ENCODE measurements at regions not wholly inside any gene's neighbourhood (a gene's known extent, or its start where the extent isn't known, plus 50 kb on each side); places are given as distances from the start of the nearest gene placed in this dataset.

GRCh38 chr4:31877429-31877828 is 1157.3 kb downstream of the PCDH7 start:
- Histone ChIP-seq H3K23ac (ENCODE audit: insufficient read length) (no peak overlapping the region), H3K23me2 (ENCODE audit: low read depth, low read length) (no peaks in the 10 kb centered on the region), H2BK20ac (ENCODE audit: low read length) (no peak overlapping the region), H3K56ac (replicated peaks; ENCODE audit: insufficient read length, low read depth, low read length) (no peak overlapping the region), H2BK120ac (replicated peaks; ENCODE audit: low read depth, low read length) (no peak overlapping the region), H3K27ac (ENCODE audit: low read depth, low read length) (no peak overlapping the region), H3K36me3 (ENCODE audit: control insufficient read depth in 2 of 4, insufficient read depth in 4 of 4, low read length in 3 of 4) (no peaks in the 10 kb centered on the region), H3K14ac (ENCODE audit: insufficient read length) (no peak overlapping the region), H2BK5ac (ENCODE audit: low read depth, low read length) (no peak overlapping the region), H2BK12ac (ENCODE audit: low read depth, low read length) (no peak overlapping the region), H2BK15ac (ENCODE audit: low read length) (no peak overlapping the region), H4K5ac (ENCODE audit: insufficient read length, low read depth, low read length) (no peak overlapping the region), H3K18ac (ENCODE audit: extremely low read depth, low read length) (no peak overlapping the region), H2AFZ (ENCODE audit: low read length) (no peak overlapping the region), H3K27me3 (replicated peaks in 1 of 4; ENCODE audit: control insufficient read depth in 3 of 4, extremely low read depth in 1 of 4, insufficient read depth in 3 of 4, low read length in 3 of 4) (no peaks in the 10 kb centered on the region), H3K4ac (replicated peaks; ENCODE audit: insufficient read length, low read depth, low read length) (no peak overlapping the region), H2AK5ac (ENCODE audit: low read depth, low read length) (no peak overlapping the region), H3K4me1 (replicated peaks in 1 of 4; ENCODE audit: control insufficient read depth in 3 of 4, insufficient read depth in 4 of 4, low read length in 3 of 4) (no peaks in the 10 kb centered on the region), H3K9ac (replicated peaks in 1 of 4; ENCODE audit: extremely low read depth in 1 of 4, low read depth in 3 of 4, low read length in 3 of 4) (no peak overlapping the region), H3K79me1 (ENCODE audit: low read depth, low read length) (no peaks in the 10 kb centered on the region), H4K20me1 (replicated peaks in 1 of 2; ENCODE audit: control insufficient read depth in 1 of 2, insufficient read depth in 2 of 2, low read length in 2 of 2) (no peaks in the 10 kb centered on the region), H3K4me2 (ENCODE audit: insufficient read depth in 1 of 2, low read depth in 2 of 2, low read length in 2 of 2) (no peak overlapping the region), H4K91ac (replicated peaks; ENCODE audit: insufficient read length, low read length) (no peak overlapping the region), H3K4me3 (ENCODE audit: extremely low read depth in 1 of 4, insufficient read depth in 2 of 4, low read depth in 3 of 4, low read length in 4 of 4) (no peak overlapping the region), H4K8ac (ENCODE audit: extremely low read depth, insufficient read depth, low read length) (no peak overlapping the region), H3K9me3 (ENCODE audit: insufficient read depth in 2 of 2, low read depth in 1 of 2, low read length in 1 of 2) (no peaks in the 10 kb centered on the region), H3K79me2 (ENCODE audit: control insufficient read depth in 1 of 2, insufficient read depth in 2 of 2, low read length in 2 of 2) (no peaks in the 10 kb centered on the region)
- 82% methylated on average over 2 of the region's 2 CpGs; no CpG with 5 or more reads in 1 of the 2 experiments for WGBS, 2 experiments (ENCODE audit: extremely low coverage in 1 of 2, insufficient coverage in 1 of 2, insufficient read length in 1 of 2, insufficient replicate concordance in 2 of 2, low coverage in 1 of 2, low lambda C conversion rate in 2 of 2, missing lambda C conversion rate in 1 of 2)
- ChIA-PET POLR2A (ENCODE audit: partially characterized antibody) (no interaction called here), CTCF (ENCODE audit: partially characterized antibody) (no interaction called here)
- FAIRE-seq (no peak), DNase-seq (ENCODE audit: low read depth in 1 of 2, low spot score in 2 of 2) (no peak)
- TF ChIP-seq TEAD4 (IDR thresholded peaks at IDR 0.05; ENCODE audit: low read depth, low read length) (no peak), RXRA (IDR thresholded peaks at IDR 0.05; ENCODE audit: insufficient read depth, low read depth, low read length) (no peak), RFX5 (IDR thresholded peaks at IDR 0.05; ENCODE audit: borderline replicate concordance, low read depth, low read length) (no peak), TCF12 (IDR thresholded peaks at IDR 0.05; ENCODE audit: low read depth, low read length) (no peak), ATF3 (IDR thresholded peaks at IDR 0.05; ENCODE audit: insufficient read depth, low read depth, low read length) (no peak), CREB1 (IDR thresholded peaks at IDR 0.05) (no peak), CBX8 (IDR thresholded peaks at IDR 0.05; ENCODE audit: borderline replicate concordance, low read depth, low read length) (no peak), GTF2F1 (IDR thresholded peaks at IDR 0.05; ENCODE audit: borderline replicate concordance, low read depth, low read length) (no peak), KDM5A (IDR thresholded peaks at IDR 0.05; ENCODE audit: low read length) (no peak), EGR1 (IDR thresholded peaks at IDR 0.05; ENCODE audit: borderline replicate concordance, low read depth, low read length) (no peak), KDM4A (IDR thresholded peaks at IDR 0.05; ENCODE audit: low read depth, low read length, severe bottlenecking) (no peak), SP2 (IDR thresholded peaks at IDR 0.05; ENCODE audit: low read length) (no peak), CTCF (IDR thresholded peaks at IDR 0.05; ENCODE audit: control extremely low read depth in 1 of 3, insufficient read depth in 1 of 3, low read depth in 1 of 3, low read length in 3 of 3) (no peak)
